SK-N-SH (cell line): ENCODE measurements at regions not wholly inside any gene's neighbourhood (a gene's known extent, or its start where the extent isn't known, plus 50 kb on each side); places are given as distances from the start of the nearest gene placed in this dataset.
A peak's percentile ranks its signal among the peaks of the same experiment; 100 is the strongest.

ENCODE experiments used
- CTCF ChIA-PET: fragments of 300-600, 350-600 bp; formaldehyde crosslinking; extraction: SDS; loops from one replicate; lab custom pipeline; 2021; lab: Yijun Ruan, JAX
- POLR2A ChIA-PET: fragments of 350-600 bp; sonication (Branson Sonifier 250); formaldehyde crosslinking; extraction: SDS; loops from one replicate; lab custom pipeline; 2020; ENCODE audit warnings: antibody characterized with exemption, inconsistent platforms; lab: Yijun Ruan, JAX
- DNase-seq: peaks from one replicate; pipeline ENCODE4 v3.0.0; 2012
- H2AFZ ChIP-seq: fragments of 200-600 bp; sonication (generic); 2 replicates; pipeline ENCODE4 v1.8.1; 2016; ENCODE audit warnings: antibody characterized with exemption, mild to moderate bottlenecking, low read depth
- H3F3A ChIP-seq: fragments of 200-600 bp; sonication (generic); replicated peaks from 2 replicates; pipeline ENCODE3; 2016; ENCODE audit warnings: antibody characterized with exemption, mild to moderate bottlenecking; ENCODE audit not compliant: insufficient read depth
- H3K27ac ChIP-seq, 2 experiments: fragments of 200-500 bp in 1 of 2; fragments of 200-600 bp in 1 of 2; sonication (Bioruptor generic) in 1 of 2; sonication (generic), shearing (Covaris generic) in 1 of 2; 2 replicates each; pipeline versions ENCODE4 v1.5.1 to v1.6.1; 2014 to 2016; ENCODE audit warnings: low read depth in 2 of 2, inconsistent platforms in 1 of 2, low read length in 1 of 2, mild to moderate bottlenecking in 1 of 2, mixed read lengths in 1 of 2
- H3K27me3 ChIP-seq: fragments of 200-600 bp; sonication (generic), shearing (Covaris generic); 2 replicates; pipeline ENCODE4 v1.6.1; 2016; ENCODE audit warnings: mixed run types; ENCODE audit not compliant: insufficient read depth
- H3K36me3 ChIP-seq, 2 experiments: fragments of 200-500 bp in 1 of 2; fragments of 200-600 bp in 1 of 2; sonication (Bioruptor generic) in 1 of 2; sonication (generic) in 1 of 2; replicated peaks in 1 of 2; 2 replicates each; pipeline versions ENCODE3 to v1.5.1; 2014 to 2016; ENCODE audit warnings: low read length in 1 of 2, mild to moderate bottlenecking in 1 of 2; ENCODE audit not compliant: insufficient read depth in 2 of 2, control insufficient read depth in 1 of 2
- H3K4me1 ChIP-seq, 2 experiments: fragments of 200-500 bp in 1 of 2; fragments of 200-600 bp in 1 of 2; sonication (Bioruptor generic) in 1 of 2; sonication (generic), shearing (Covaris generic) in 1 of 2; 2 replicates each; pipeline versions ENCODE4 v1.5.1 to v1.6.1; 2014 to 2016; ENCODE audit warnings: low read depth in 1 of 2, low read length in 1 of 2, mixed run types in 1 of 2; ENCODE audit not compliant: insufficient read depth in 2 of 2, control insufficient read depth in 1 of 2
- H3K4me2 ChIP-seq: fragments of 200-600 bp; sonication (generic), shearing (Covaris generic); 2 replicates; pipeline ENCODE4 v1.6.1; 2017; ENCODE audit warnings: mixed run types
- H3K4me3 ChIP-seq, 2 experiments: fragments of 200-500 bp in 1 of 2; fragments of 200-600 bp in 1 of 2; sonication (Bioruptor generic) in 1 of 2; sonication (generic), shearing (Covaris generic) in 1 of 2; 2 replicates each; pipeline versions ENCODE4 v1.5.1 to v1.8.1; 2014 to 2016; ENCODE audit warnings: low read depth in 2 of 2, inconsistent platforms in 1 of 2, low read length in 1 of 2, mild to moderate bottlenecking in 1 of 2, mixed read lengths in 1 of 2, moderate library complexity in 1 of 2
- H3K79me2 ChIP-seq: fragments of 200-600 bp; sonication (generic); 2 replicates; pipeline ENCODE4 v1.8.1; 2017; ENCODE audit warnings: mild to moderate bottlenecking; ENCODE audit not compliant: insufficient read depth
- H3K9ac ChIP-seq: fragments of 200-600 bp; sonication (generic); 2 replicates; pipeline ENCODE4 v1.6.1; 2017; ENCODE audit warnings: mixed run types
- H3K9me2 ChIP-seq: fragments of 200-600 bp; sonication (generic); 2 replicates; pipeline ENCODE4 v1.6.1; 2017; ENCODE audit warnings: mixed run types
- H3K9me3 ChIP-seq: fragments of 200-600 bp; sonication (generic); 2 replicates; pipeline ENCODE4 v1.6.1; 2017; ENCODE audit warnings: mixed run types, mild to moderate bottlenecking, moderate library complexity
- H4K20me1 ChIP-seq: fragments of 200-600 bp; sonication (generic); 2 replicates; pipeline ENCODE4 v1.6.1; 2017; ENCODE audit warnings: mild to moderate bottlenecking, mixed run types; ENCODE audit not compliant: insufficient read depth
- CHD2 ChIP-seq: fragments of 150-350 bp; IDR thresholded peaks from 2 replicates; pipeline ENCODE4 v1.6.1; 2018; ENCODE audit warnings: low read length; ENCODE audit not compliant: partially characterized antibody
- ELF1 ChIP-seq: IDR thresholded peaks from 2 replicates; pipeline ENCODE4 v1.4.0; 2012
- EP300 ChIP-seq, 2 experiments: IDR thresholded peaks; 2 replicates each; pipeline versions ENCODE4 v1.4.0 to v1.6.1; 2012; ENCODE audit warnings: borderline replicate concordance in 1 of 2, low read depth in 1 of 2, low read length in 1 of 2
- EZH2phosphoT487 ChIP-seq: fragments of 200-600 bp; sonication (generic); IDR thresholded peaks from 2 replicates; pipeline ENCODE4 v1.6.1; 2017; ENCODE audit warnings: low read depth, mixed run types, mild to moderate bottlenecking, antibody characterized with exemption, moderate library complexity, borderline replicate concordance
- FOSL2 ChIP-seq: IDR thresholded peaks from 2 replicates; pipeline ENCODE4 v1.4.0; 2012; ENCODE audit warnings: low read depth, mild to moderate bottlenecking, moderate library complexity, borderline replicate concordance
- GABPA ChIP-seq: IDR thresholded peaks from 2 replicates; pipeline ENCODE4 v1.4.0; 2012; ENCODE audit warnings: low read depth, mild to moderate bottlenecking
- MAX ChIP-seq: IDR thresholded peaks from 2 replicates; pipeline ENCODE4 v1.4.0; 2012; ENCODE audit warnings: low read depth
- MEF2A ChIP-seq: IDR thresholded peaks from 2 replicates; pipeline ENCODE4 v1.4.0; 2012; ENCODE audit warnings: low read depth, borderline replicate concordance
- NFIC ChIP-seq: IDR thresholded peaks from 2 replicates; pipeline ENCODE4 v1.4.0; 2012; ENCODE audit warnings: borderline replicate concordance
- NRF1 ChIP-seq: IDR thresholded peaks from 2 replicates; pipeline ENCODE4 v1.6.1; 2012; ENCODE audit warnings: low read depth, mild to moderate bottlenecking, low read length
- POLR2AphosphoS5 ChIP-seq: IDR thresholded peaks from 2 replicates; pipeline ENCODE4 v1.6.1; 2012; ENCODE audit warnings: low read depth, low read length
- RCOR1 ChIP-seq: fragments of 150-350 bp; IDR thresholded peaks from 2 replicates; pipeline ENCODE4 v1.6.1; 2017; ENCODE audit warnings: antibody characterized with exemption, low read length
- SIN3A ChIP-seq: IDR thresholded peaks from 2 replicates; pipeline ENCODE4 v1.6.1; 2012; ENCODE audit warnings: low read depth, mild to moderate bottlenecking, low read length, moderate library complexity, borderline replicate concordance
- SMC3 ChIP-seq: IDR thresholded peaks from 2 replicates; pipeline ENCODE4 v1.6.1; 2012; ENCODE audit warnings: low read depth, low read length, improper control_type of control experiment
- WGBS: methylation state at CpG from one replicate; pipeline ENCODE4 v1.1.6; 2017; ENCODE audit warnings: low lambda C conversion rate; 5-methylcytosine and 5-hydroxymethylcytosine counted together
- TF ChIP-seq, protein P1 (sequence below): fragments of 150-350 bp; IDR thresholded peaks from 2 replicates; pipeline ENCODE4 v1.6.1; 2016; ENCODE audit warnings: mild to moderate bottlenecking, low read depth, low read length
- TF ChIP-seq, protein P2 (sequence below): IDR thresholded peaks from 2 replicates; pipeline ENCODE4; 2012
- TF ChIP-seq, protein P3 (sequence below): IDR thresholded peaks from 2 replicates; pipeline ENCODE4 v1.6.1; 2012; ENCODE audit warnings: mild to moderate bottlenecking, low read depth, low read length, moderate library complexity

DNA sequence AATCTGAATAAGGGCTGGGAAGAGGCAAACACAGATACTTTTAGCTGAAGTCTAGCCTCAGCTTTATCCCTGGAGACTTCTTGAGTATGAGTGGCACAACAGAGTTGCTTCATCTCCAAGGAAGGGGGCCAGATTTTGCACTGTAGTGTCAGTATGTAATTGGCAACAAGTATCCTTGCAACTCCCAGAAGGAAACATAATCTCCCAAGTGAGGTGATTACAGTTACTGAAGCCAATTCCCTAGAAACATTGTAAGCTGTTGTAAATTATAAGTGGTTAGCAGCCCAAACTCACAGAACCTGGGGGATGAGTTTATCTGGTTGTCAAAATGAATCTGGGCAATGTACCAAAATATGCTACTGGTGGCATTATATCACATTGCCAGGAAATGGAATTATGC is 2065.7 kb upstream of the PCDH20 start:
- H3F3A ChIP-seq = peaks cover 4% of the 10 kb centered on the region
- POLR2A ChIA-PET = no interaction called here
- H3K27me3 ChIP-seq = no peaks in the 10 kb centered on the region
- TF ChIP-seq SMC3 = no peak
- TF ChIP-seq NFIC = peak; percentile 14; the same call in 1 of the 2 replicates
- peak in 1 of 2 experiments; percentile 39; a peak in 1 of 4 replicates for TF ChIP-seq EP300 (IDR thresholded peaks at IDR 0.05; ENCODE audit: borderline replicate concordance in 1 of 2, low read depth in 1 of 2, low read length in 1 of 2)
- TF ChIP-seq, protein P1, sequence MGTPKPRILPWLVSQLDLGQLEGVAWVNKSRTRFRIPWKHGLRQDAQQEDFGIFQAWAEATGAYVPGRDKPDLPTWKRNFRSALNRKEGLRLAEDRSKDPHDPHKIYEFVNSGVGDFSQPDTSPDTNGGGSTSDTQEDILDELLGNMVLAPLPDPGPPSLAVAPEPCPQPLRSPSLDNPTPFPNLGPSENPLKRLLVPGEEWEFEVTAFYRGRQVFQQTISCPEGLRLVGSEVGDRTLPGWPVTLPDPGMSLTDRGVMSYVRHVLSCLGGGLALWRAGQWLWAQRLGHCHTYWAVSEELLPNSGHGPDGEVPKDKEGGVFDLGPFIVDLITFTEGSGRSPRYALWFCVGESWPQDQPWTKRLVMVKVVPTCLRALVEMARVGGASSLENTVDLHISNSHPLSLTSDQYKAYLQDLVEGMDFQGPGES = no peak
- peak; percentile 67 for TF ChIP-seq RCOR1
- TF ChIP-seq, protein P2, sequence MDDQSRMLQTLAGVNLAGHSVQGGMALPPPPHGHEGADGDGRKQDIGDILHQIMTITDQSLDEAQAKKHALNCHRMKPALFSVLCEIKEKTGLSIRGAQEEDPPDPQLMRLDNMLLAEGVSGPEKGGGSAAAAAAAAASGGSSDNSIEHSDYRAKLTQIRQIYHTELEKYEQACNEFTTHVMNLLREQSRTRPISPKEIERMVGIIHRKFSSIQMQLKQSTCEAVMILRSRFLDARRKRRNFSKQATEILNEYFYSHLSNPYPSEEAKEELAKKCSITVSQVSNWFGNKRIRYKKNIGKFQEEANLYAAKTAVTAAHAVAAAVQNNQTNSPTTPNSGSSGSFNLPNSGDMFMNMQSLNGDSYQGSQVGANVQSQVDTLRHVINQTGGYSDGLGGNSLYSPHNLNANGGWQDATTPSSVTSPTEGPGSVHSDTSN = peak; percentile 27; the same call in 1 of the 2 replicates
- no peak overlapping the region for H3K27ac ChIP-seq
- CTCF ChIA-PET = no interaction called here
- H3K4me2 ChIP-seq = no peak overlapping the region
- H3K9me2 ChIP-seq = no peaks in the 10 kb centered on the region
- H3K9ac ChIP-seq = no peak overlapping the region
- H4K20me1 ChIP-seq = no peaks in the 10 kb centered on the region
- H3K4me3 ChIP-seq = no peak overlapping the region
- H3K79me2 ChIP-seq = no peaks in the 10 kb centered on the region
- peak; percentile 21 for DNase-seq
- no peak overlapping the region; the same call in 1 of the 2 replicates for H2AFZ ChIP-seq
- no peaks in the 10 kb centered on the region for H3K36me3 ChIP-seq
- peaks cover 3 to 5% of the 10 kb centered on the region in 2 experiments; a peak in 3 of 4 replicates for H3K4me1 ChIP-seq
- H3K9me3 ChIP-seq = no peaks in the 10 kb centered on the region

- H2AFZ ChIP-seq = no peak overlapping the region
- H3K27ac ChIP-seq = no peak overlapping the region
- H3K4me1 ChIP-seq = no peaks in the 10 kb centered on the region
- no peak overlapping the region for H3K9ac ChIP-seq
- no peak for TF ChIP-seq GABPA
- TF ChIP-seq FOSL2 = no peak
- TF ChIP-seq CHD2 = no peak
- TF ChIP-seq RCOR1 = no peak
- no peak for TF ChIP-seq MEF2A
- no peak for TF ChIP-seq NRF1
- no peak for TF ChIP-seq POLR2AphosphoS5
- no peak for TF ChIP-seq MAX
- no peak for TF ChIP-seq EZH2phosphoT487
- no peak for TF ChIP-seq SIN3A
- TF ChIP-seq, protein P3, sequence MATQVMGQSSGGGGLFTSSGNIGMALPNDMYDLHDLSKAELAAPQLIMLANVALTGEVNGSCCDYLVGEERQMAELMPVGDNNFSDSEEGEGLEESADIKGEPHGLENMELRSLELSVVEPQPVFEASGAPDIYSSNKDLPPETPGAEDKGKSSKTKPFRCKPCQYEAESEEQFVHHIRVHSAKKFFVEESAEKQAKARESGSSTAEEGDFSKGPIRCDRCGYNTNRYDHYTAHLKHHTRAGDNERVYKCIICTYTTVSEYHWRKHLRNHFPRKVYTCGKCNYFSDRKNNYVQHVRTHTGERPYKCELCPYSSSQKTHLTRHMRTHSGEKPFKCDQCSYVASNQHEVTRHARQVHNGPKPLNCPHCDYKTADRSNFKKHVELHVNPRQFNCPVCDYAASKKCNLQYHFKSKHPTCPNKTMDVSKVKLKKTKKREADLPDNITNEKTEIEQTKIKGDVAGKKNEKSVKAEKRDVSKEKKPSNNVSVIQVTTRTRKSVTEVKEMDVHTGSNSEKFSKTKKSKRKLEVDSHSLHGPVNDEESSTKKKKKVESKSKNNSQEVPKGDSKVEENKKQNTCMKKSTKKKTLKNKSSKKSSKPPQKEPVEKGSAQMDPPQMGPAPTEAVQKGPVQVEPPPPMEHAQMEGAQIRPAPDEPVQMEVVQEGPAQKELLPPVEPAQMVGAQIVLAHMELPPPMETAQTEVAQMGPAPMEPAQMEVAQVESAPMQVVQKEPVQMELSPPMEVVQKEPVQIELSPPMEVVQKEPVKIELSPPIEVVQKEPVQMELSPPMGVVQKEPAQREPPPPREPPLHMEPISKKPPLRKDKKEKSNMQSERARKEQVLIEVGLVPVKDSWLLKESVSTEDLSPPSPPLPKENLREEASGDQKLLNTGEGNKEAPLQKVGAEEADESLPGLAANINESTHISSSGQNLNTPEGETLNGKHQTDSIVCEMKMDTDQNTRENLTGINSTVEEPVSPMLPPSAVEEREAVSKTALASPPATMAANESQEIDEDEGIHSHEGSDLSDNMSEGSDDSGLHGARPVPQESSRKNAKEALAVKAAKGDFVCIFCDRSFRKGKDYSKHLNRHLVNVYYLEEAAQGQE = no peak
- TF ChIP-seq ELF1 = no peak
- no peak overlapping the region for H3K4me2 ChIP-seq
- H3F3A ChIP-seq = no peaks in the 10 kb centered on the region
- H3K79me2 ChIP-seq = no peaks in the 10 kb centered on the region
- H3K4me3 ChIP-seq = no peak overlapping the region
- CTCF ChIA-PET = no interaction called here
- H3K36me3 ChIP-seq = no peaks in the 10 kb centered on the region
- H3K9me3 ChIP-seq = no peaks in the 10 kb centered on the region
- 69% methylated on average over 1 of the region's 1 CpG for WGBS
- H3K9me2 ChIP-seq = no peaks in the 10 kb centered on the region
- no peaks in the 10 kb centered on the region for H4K20me1 ChIP-seq
- no peaks in the 10 kb centered on the region for H3K27me3 ChIP-seq
- DNase-seq = no peak
- POLR2A ChIA-PET = no interaction called here
Measured at GRCh38 chr13:63472711-63473110, 2057.1 kb upstream of the PCDH20 start.
